Left ventricle myocardium superior (tissue), 1 donor: ENCODE measurements at regions not wholly inside any gene's neighbourhood (a gene's known extent, or its start where the extent isn't known, plus 50 kb on each side); places are given as distances from the start of the nearest gene placed in this dataset.
"Not testable (repeated sequence)": the region's sequence is repeated elsewhere in the genome, so short reads cannot be mapped to it uniquely, and the experiment has no call there.

ENCODE experiments used
- ATAC-seq: fragments of 200-7000 bp; cut with Tn5 transposase; one replicate; pipeline ENCODE4 v1.9.1; 2020; ENCODE audit warnings: mild to moderate bottlenecking, moderate library complexity
- DNase-seq: peaks from one replicate; pipeline ENCODE4 v3.0.0-alpha.2; 2020
- intact Hi-C: fragments of 100-400 bp; cut with micrococcal nuclease; formaldehyde crosslinking; loops from one replicate; pipeline ENCODE4 v1.11.0; 2022
- donor health status: DM: no; HTN: yes; CAD: no; lungs with severe emphysema.

GRCh38 chr2:83017366-83018090 is 1441.6 kb downstream of the SUCLG1 start:
- intact Hi-C loops = no loop called here
- no peak for DNase-seq
- no peak for ATAC-seq

- ATAC-seq (no peak), DNase-seq (no peak)
- intact Hi-C loops = no loop called here
Observed at GRCh38 chr2:83016343-83017110, 1442.6 kb downstream of the SUCLG1 start.

GRCh38 chr2:83015900-83016299 is 1443.2 kb downstream of the SUCLG1 start:
- intact Hi-C loops = no loop called here
- ATAC-seq = no peak
- DNase-seq = no peak

GRCh38 chr2:83015035-83015715 is 1443.9 kb downstream of the SUCLG1 start:
- intact Hi-C loops = no loop called here
- DNase-seq (no peak), ATAC-seq (no peak)

- intact Hi-C loops = no loop called here
- ATAC-seq = no peak
- no peak for DNase-seq
Observed at GRCh38 chr2:83014462-83014861, 1444.6 kb downstream of the SUCLG1 start.

- DNase-seq = no peak
- ATAC-seq = no peak
- intact Hi-C loops = no loop called here
Observed at GRCh38 chr2:83006961-83007360, 1452.1 kb downstream of the SUCLG1 start.

- ATAC-seq = no peak
Observed at GRCh38 chr2:83003555-83003954, 1455.5 kb downstream of the SUCLG1 start.

GRCh38 chr2:83002706-83003105 is 1456.4 kb downstream of the SUCLG1 start:
- no peak for DNase-seq
- no peak for ATAC-seq
- intact Hi-C loops = no loop called here

More at GRCh38 chr2:83003555-83003954, 1455.5 kb downstream of the SUCLG1 start:
- DNase-seq = no peak
- intact Hi-C loops = no loop called here

GRCh38 chr2:82998781-82999180 is 1460.3 kb downstream of the SUCLG1 start:
- no peak for ATAC-seq
- intact Hi-C loops = no loop called here
- no peak for DNase-seq

- ATAC-seq (no peak), DNase-seq (no peak)
- intact Hi-C loops = no loop called here
Observed at GRCh38 chr2:82996217-82996616, 1462.9 kb downstream of the SUCLG1 start.

- DNase-seq = no peak
- intact Hi-C loops = no loop called here
- no peak for ATAC-seq
Observed at GRCh38 chr2:82994151-82994550, 1464.9 kb downstream of the SUCLG1 start.

- no peak for ATAC-seq
- intact Hi-C loops = no loop called here
- no peak for DNase-seq
Observed at GRCh38 chr2:82993609-82994008, 1465.5 kb downstream of the SUCLG1 start.

GRCh38 chr2:82992968-82993367 is 1466.1 kb downstream of the SUCLG1 start:
- no peak for DNase-seq
- no peak for ATAC-seq
- intact Hi-C loops = no loop called here

GRCh38 chr2:82987706-82988105 is 1471.4 kb downstream of the SUCLG1 start:
- intact Hi-C loops, ATAC-seq, DNase-seq: not testable (repeated sequence)

GRCh38 chr2:82986899-82987298 is 1472.2 kb downstream of the SUCLG1 start:
- ATAC-seq (no peak), DNase-seq (no peak)
- intact Hi-C loops = no loop called here

- intact Hi-C loops = no loop called here
- DNase-seq (no peak), ATAC-seq (no peak)
Observed at GRCh38 chr2:82985572-82986197, 1473.4 kb downstream of the SUCLG1 start.

- intact Hi-C loops = no loop called here
- ATAC-seq (no peak), DNase-seq (no peak)
Observed at GRCh38 chr2:82968358-82968757, 1490.7 kb downstream of the SUCLG1 start.

GRCh38 chr2:82964341-82964740 is 1494.7 kb downstream of the SUCLG1 start:
- intact Hi-C loops = no loop called here
- DNase-seq = no peak
- ATAC-seq = no peak

- DNase-seq (no peak), ATAC-seq (no peak)
- intact Hi-C loops = no loop called here
Observed at GRCh38 chr2:82959727-82960126, 1499.4 kb downstream of the SUCLG1 start.

GRCh38 chr2:82954868-82955267 is 1504.2 kb downstream of the SUCLG1 start:
- DNase-seq = no peak
- intact Hi-C loops = no loop called here
- ATAC-seq = no peak
